B cell (primary cell): ENCODE measurements at regions not wholly inside any gene's neighbourhood (a gene's known extent, or its start where the extent isn't known, plus 50 kb on each side); places are given as distances from the start of the nearest gene placed in this dataset.

Experiments
- ATAC-seq: fragments of 200-7000 bp; cut with Tn5 transposase; one replicate; pipeline ENCODE4 v1.10.0; 2021; ENCODE audit warnings: low read depth, mild to moderate bottlenecking, moderate number of reproducible peaks, moderate library complexity
- CTCF ChIA-PET: fragments of 350-600 bp; sonication (Branson Sonifier 250); formaldehyde crosslinking; loops from one replicate; lab custom pipeline; 2021; ENCODE audit warnings: antibody characterized with exemption, inconsistent platforms; lab: Charles Lee
- POLR2A ChIA-PET: fragments of 350-600 bp; sonication (Branson Sonifier 250); formaldehyde crosslinking; loops from one replicate; lab custom pipeline; 2021; ENCODE audit warnings: antibody characterized with exemption; lab: Charles Lee
- DNase-seq: peaks from one replicate; pipeline ENCODE4 v3.0.0; 2013
- H2AFZ ChIP-seq: 2 replicates; pipeline ENCODE4 v1.6.1; 2012; ENCODE audit warnings: mild to moderate bottlenecking, low read depth, low read length; ENCODE audit not compliant: insufficient read depth, poor library complexity, severe bottlenecking
- H3K27ac ChIP-seq, 2 donors: 1 replicate in 1 of 2; 2 replicates in 1 of 2; pipeline ENCODE4 v1.5.1; 2012 to 2013; ENCODE audit warnings: low read length in 2 of 2, mild to moderate bottlenecking in 2 of 2, moderate library complexity in 1 of 2
- H3K27me3 ChIP-seq, 4 experiments: fragments of 200-600 bp in 1 of 4; sonication (generic) in 1 of 4; replicated peaks in 1 of 4; 1 replicate in 2 of 4; 2 replicates in 2 of 4; pipeline versions ENCODE4 v1.6.1 to v1.7.0; 2013 to 2016; ENCODE audit warnings: low read length in 3 of 4, mild to moderate bottlenecking in 2 of 4, mixed read lengths in 1 of 4, moderate library complexity in 1 of 4; ENCODE audit not compliant: insufficient read depth in 4 of 4, control insufficient read depth in 3 of 4; ENCODE audit errors: control extremely low read depth in 1 of 4
- H3K36me3 ChIP-seq, 2 experiments: replicated peaks in 1 of 2; 1 replicate in 1 of 2; 2 replicates in 1 of 2; pipeline versions ENCODE4 v1.6.1 to v1.7.1; 2013; ENCODE audit warnings: low read length in 1 of 2; ENCODE audit not compliant: insufficient read depth in 2 of 2, control insufficient read depth in 1 of 2; ENCODE audit errors: control extremely low read depth in 1 of 2, extremely low read depth in 1 of 2
- H3K4me1 ChIP-seq, 2 donors: fragments of 200-600 bp in 1 of 2; sonication (generic) in 1 of 2; 1 replicate in 1 of 2; 2 replicates in 1 of 2; pipeline versions ENCODE4 v1.5.1 to v1.6.1; 2013 to 2017; ENCODE audit warnings: low read length in 2 of 2; ENCODE audit not compliant: control insufficient read depth in 2 of 2, insufficient read depth in 2 of 2
- H3K4me2 ChIP-seq: replicated peaks from 2 replicates; pipeline ENCODE3; 2012; ENCODE audit warnings: mild to moderate bottlenecking, low read depth, low read length; ENCODE audit not compliant: poor library complexity, severe bottlenecking
- H3K4me3 ChIP-seq, 5 experiments: fragments of 200-600 bp in 1 of 5; sonication (generic) in 1 of 5; 1 replicate in 3 of 5; 2 replicates in 2 of 5; pipeline versions ENCODE4 v1.5.1 to v1.7.0; 2011 to 2016; ENCODE audit warnings: low read length in 4 of 5, mild to moderate bottlenecking in 4 of 5, low read depth in 2 of 5, control low read depth in 1 of 5, moderate library complexity in 1 of 5; ENCODE audit not compliant: insufficient read depth in 1 of 5; ENCODE audit errors: control extremely low read depth in 1 of 5, extremely low read depth in 1 of 5
- H3K79me2 ChIP-seq: fragments of 200-600 bp; sonication (generic); one replicate; pipeline ENCODE4 v1.6.0; 2016; ENCODE audit warnings: low read length; ENCODE audit not compliant: control insufficient read depth, insufficient read depth
- H3K9ac ChIP-seq: fragments of 200-600 bp; sonication (generic); 2 replicates; pipeline ENCODE4 v1.6.1; 2017; ENCODE audit warnings: mild to moderate bottlenecking, low read length, moderate library complexity
- H3K9me3 ChIP-seq, 3 donors: one replicate each; pipeline versions ENCODE4 v1.6.1 to v1.7.1; 2013; ENCODE audit warnings: low read length in 2 of 3; ENCODE audit not compliant: control insufficient read depth in 2 of 3, insufficient read depth in 1 of 3; ENCODE audit errors: control extremely low read depth in 1 of 3
- H4K20me1 ChIP-seq: 2 replicates; pipeline ENCODE4 v1.6.0; 2012; ENCODE audit warnings: mild to moderate bottlenecking, low read length; ENCODE audit not compliant: insufficient read depth, control insufficient read depth, poor library complexity, severe bottlenecking
- H3K27ac Mint-ChIP-seq: one replicate; pipeline ENCODE4 v1.8.0; 2021; ENCODE audit warnings: mixed read lengths
- H3K27me3 Mint-ChIP-seq: one replicate; pipeline ENCODE4 v1.8.0; 2021; ENCODE audit warnings: mixed read lengths
- H3K4me1 Mint-ChIP-seq: one replicate; pipeline ENCODE4 v1.8.0; 2021; ENCODE audit warnings: mixed read lengths
- H3K4me3 Mint-ChIP-seq: one replicate; pipeline ENCODE4 v1.8.0; 2021; ENCODE audit warnings: mixed read lengths
- H3K9me3 Mint-ChIP-seq: one replicate; pipeline ENCODE4 v1.8.0; 2022; ENCODE audit warnings: mixed read lengths; ENCODE audit not compliant: insufficient read depth
- CTCF ChIP-seq: fragments of 200-600 bp; IDR thresholded peaks from one replicate; pipeline ENCODE4 v1.8.0; 2022; ENCODE audit warnings: antibody characterized with exemption, mild to moderate bottlenecking
- EZH2 ChIP-seq: IDR thresholded peaks from 2 replicates; pipeline ENCODE4 v1.6.1; 2012; ENCODE audit warnings: borderline replicate concordance, low read depth, mild to moderate bottlenecking, moderate library complexity, low read length; ENCODE audit not compliant: insufficient read depth, poor library complexity, severe bottlenecking
- WGBS: methylation state at CpG from one replicate; pipeline ENCODE4 v1.1.5; 2013; ENCODE audit warnings: missing lambda C conversion rate; ENCODE audit not compliant: insufficient coverage; 5-methylcytosine and 5-hydroxymethylcytosine counted together
- intact Hi-C: fragments of 100-400 bp; cut with micrococcal nuclease; formaldehyde crosslinking; loops from one replicate; pipeline ENCODE4 v1.10.0; 2022

GRCh38 chr12:28755027-28755426 lies 394.1 kb upstream of the FAR2 start:
- Mint-ChIP-seq H3K4me3 (no peak overlapping the region), H3K4me1 (no peaks in the 10 kb centered on the region), H3K9me3 (peaks cover 2% of the 10 kb centered on the region), H3K27ac (no peak overlapping the region), H3K27me3 (no peaks in the 10 kb centered on the region)
- ATAC-seq: no peak
- H3K9ac ChIP-seq: no peak overlapping the region
- no peaks in the 10 kb centered on the region for H4K20me1 ChIP-seq
- H3K4me1 ChIP-seq: no peaks in the 10 kb centered on the region
- H3K4me2 ChIP-seq: no peak overlapping the region
- ChIA-PET CTCF (no interaction called here), POLR2A (no interaction called here)
- no peak overlapping the region for H3K27ac ChIP-seq
- WGBS: 33% methylated on average over 1 of the region's 1 CpG
- no peak overlapping the region for H2AFZ ChIP-seq
- no peak for DNase-seq
- no peaks in the 10 kb centered on the region for H3K27me3 ChIP-seq
- TF ChIP-seq CTCF (no peak), EZH2 (no peak)
- intact Hi-C loops: no loop called here
- no peaks in the 10 kb centered on the region for H3K79me2 ChIP-seq
- peaks cover 0 to 6% (median 0%) of the 10 kb centered on the region in 3 donors for H3K9me3 ChIP-seq
- H3K36me3 ChIP-seq: no peaks in the 10 kb centered on the region
- H3K4me3 ChIP-seq: no peak overlapping the region

- Mint-ChIP-seq H3K9me3 (peaks cover 2% of the 10 kb centered on the region), H3K27me3 (no peaks in the 10 kb centered on the region)
Measured at GRCh38 chr12:28759333-28759732, 389.7 kb upstream of the FAR2 start.

More at GRCh38 chr12:28759333-28759732, 389.7 kb upstream of the FAR2 start:
- H3K4me1 ChIP-seq: no peaks in the 10 kb centered on the region
- no peaks in the 10 kb centered on the region for H3K27me3 ChIP-seq
- ChIA-PET POLR2A (no interaction called here), CTCF (no interaction called here)
- no peaks in the 10 kb centered on the region for H3K36me3 ChIP-seq
- H2AFZ ChIP-seq: no peak overlapping the region
- ATAC-seq: no peak
- H3K4me2 ChIP-seq: no peak overlapping the region
- intact Hi-C loops: no loop called here
- no peak overlapping the region for H3K4me3 ChIP-seq
- TF ChIP-seq CTCF (no peak), EZH2 (no peak)
- 55% methylated on average over 1 of the region's 1 CpG for WGBS
- peaks cover 0 to 6% (median 0%) of the 10 kb centered on the region in 3 donors for H3K9me3 ChIP-seq
- Mint-ChIP-seq H3K4me1 (no peaks in the 10 kb centered on the region), H3K27ac (no peak overlapping the region), H3K4me3 (no peak overlapping the region)
- H3K79me2 ChIP-seq: no peaks in the 10 kb centered on the region
- no peak for DNase-seq
- H3K9ac ChIP-seq: no peak overlapping the region
- no peak overlapping the region for H3K27ac ChIP-seq
- no peaks in the 10 kb centered on the region for H4K20me1 ChIP-seq
